Endodermal cell (in vitro differentiated cells): ENCODE measurements at regions not wholly inside any gene's neighbourhood (a gene's known extent, or its start where the extent isn't known, plus 50 kb on each side); places are given as distances from the start of the nearest gene placed in this dataset.

Source experiments
- DNase-seq: peaks from one replicate; pipeline ENCODE4 v3.0.0-alpha.2; 2017
- H3K27ac ChIP-seq: 2 replicates; pipeline ENCODE4 v1.5.1; 2013; ENCODE audit warnings: mild to moderate bottlenecking, low read depth, low read length, moderate library complexity
- H3K27me3 ChIP-seq: 2 replicates; pipeline ENCODE4 v1.6.1; 2013; ENCODE audit warnings: mild to moderate bottlenecking, low read length, moderate library complexity; ENCODE audit not compliant: insufficient read depth, control insufficient read depth, poor library complexity, severe bottlenecking
- H3K36me3 ChIP-seq: 2 replicates; pipeline ENCODE4 v1.7.0; 2013; ENCODE audit warnings: mild to moderate bottlenecking, low read length, moderate library complexity; ENCODE audit not compliant: control insufficient read depth, insufficient read depth
- H3K4me1 ChIP-seq: one replicate; pipeline ENCODE4 v1.7.0; 2013; ENCODE audit warnings: low read length; ENCODE audit not compliant: control insufficient read depth, insufficient read depth
- H3K4me3 ChIP-seq: 2 replicates; pipeline ENCODE4 v1.5.1; 2013; ENCODE audit warnings: mild to moderate bottlenecking, low read length, moderate library complexity
- H3K9ac ChIP-seq: 2 replicates; pipeline ENCODE4 v1.6.1; 2013; ENCODE audit warnings: mild to moderate bottlenecking, low read length, moderate library complexity; ENCODE audit not compliant: poor library complexity, severe bottlenecking; ENCODE audit errors: extremely low read depth
- H3K9me3 ChIP-seq: 2 replicates; pipeline ENCODE4 v1.6.1; 2013; ENCODE audit warnings: mild to moderate bottlenecking, low read length, moderate library complexity; ENCODE audit not compliant: control insufficient read depth
- H3K27ac Mint-ChIP-seq: 2 replicates; pipeline ENCODE4 v1.8.0; 2020; ENCODE audit warnings: mixed read lengths
- H3K27me3 Mint-ChIP-seq: 2 replicates; pipeline ENCODE4 v1.8.0; 2021; ENCODE audit warnings: mild to moderate bottlenecking, mixed read lengths; ENCODE audit not compliant: insufficient read depth
- H3K36me3 Mint-ChIP-seq: 2 replicates; pipeline ENCODE4 v1.8.0; 2020; ENCODE audit warnings: low read depth, mixed read lengths
- H3K4me1 Mint-ChIP-seq: 2 replicates; pipeline ENCODE4 v1.8.0; 2020; ENCODE audit warnings: mixed read lengths
- H3K4me3 Mint-ChIP-seq: 2 replicates; pipeline ENCODE4 v1.8.0; 2020; ENCODE audit warnings: mild to moderate bottlenecking, moderate library complexity, mixed read lengths
- H3K9me3 Mint-ChIP-seq: 2 replicates; pipeline ENCODE4 v1.8.0; 2020; ENCODE audit warnings: mild to moderate bottlenecking, mixed read lengths
- CTCF ChIP-seq: fragments of 200-600 bp; sonication (generic); conservative IDR thresholded peaks from 2 replicates; pipeline ENCODE4 v1.5.0; 2021; ENCODE audit warnings: antibody characterized with exemption, mild to moderate bottlenecking
- WGBS, 2 experiments: methylation state at CpG; one replicate each; pipeline versions ENCODE4 v1.1.5 to v1.1.7; 2013; ENCODE audit warnings: missing lambda C conversion rate in 2 of 2, mixed read lengths in 1 of 2; ENCODE audit not compliant: insufficient coverage in 1 of 2, insufficient read length in 1 of 2; 5-methylcytosine and 5-hydroxymethylcytosine counted together

- H3K27me3 ChIP-seq, result no peaks in the 10 kb centered on the region
- H3K4me3 ChIP-seq, result no peak overlapping the region
- Mint-ChIP-seq H3K36me3 (peaks cover 14% of the 10 kb centered on the region), H3K9me3 (peaks cover 26% of the 10 kb centered on the region), H3K4me1 (peaks cover 2% of the 10 kb centered on the region), H3K27ac (no peak overlapping the region), H3K4me3 (no peak overlapping the region), H3K27me3 (no peaks in the 10 kb centered on the region)
- H3K9me3 ChIP-seq, result peaks cover 25% of the 10 kb centered on the region
- WGBS, 2 experiments, result 100% methylated on average over 1 of the region's 2 CpGs; no CpG with 5 or more reads in 1 of the 2 experiments
- H3K9ac ChIP-seq, result no peak overlapping the region
- H3K27ac ChIP-seq, result no peak overlapping the region
- H3K4me1 ChIP-seq, result no peaks in the 10 kb centered on the region
- no peak for TF ChIP-seq CTCF
- no peak for DNase-seq
- H3K36me3 ChIP-seq, result peaks cover 5% of the 10 kb centered on the region
These were observed 104.0 kb upstream of the POU5F2 start for GRCh38 chr5:93845376-93845775.

DNA sequence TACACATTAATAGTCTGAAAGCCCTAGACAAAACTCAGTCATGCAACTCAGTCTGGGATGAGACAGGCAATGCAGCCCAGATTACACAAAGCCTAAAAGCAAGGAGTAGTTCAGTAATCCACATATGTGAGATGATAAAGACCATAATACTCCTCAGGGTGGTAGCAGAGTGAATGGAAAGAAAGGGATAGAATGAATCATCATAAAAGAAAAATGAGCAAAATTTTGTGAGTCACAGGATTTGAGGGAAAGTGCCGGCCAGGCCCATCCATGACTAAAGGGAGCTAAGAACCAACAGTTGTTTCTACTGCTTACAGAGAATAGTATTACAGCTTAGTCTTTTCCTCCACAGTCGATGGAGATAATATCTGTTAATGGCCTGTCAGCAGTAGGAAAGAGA, 90.0 kb upstream of the POU5F2 start:
- Mint-ChIP-seq H3K36me3 (peaks cover 8% of the 10 kb centered on the region), H3K27ac (no peak overlapping the region), H3K4me1 (no peaks in the 10 kb centered on the region), H3K9me3 (peaks cover 17% of the 10 kb centered on the region), H3K27me3 (no peaks in the 10 kb centered on the region), H3K4me3 (no peak overlapping the region)
- no peak overlapping the region for H3K4me3 ChIP-seq
- WGBS, 2 experiments, result 90 to 100% methylated on average over 1 to 2 of the region's 2 CpGs
- no peak overlapping the region for H3K27ac ChIP-seq
- H3K9me3 ChIP-seq, result no peaks in the 10 kb centered on the region
- H3K9ac ChIP-seq, result no peak overlapping the region
- DNase-seq, result no peak
- no peaks in the 10 kb centered on the region for H3K4me1 ChIP-seq
- H3K36me3 ChIP-seq, result no peaks in the 10 kb centered on the region
- no peaks in the 10 kb centered on the region for H3K27me3 ChIP-seq
- TF ChIP-seq CTCF, result no peak

- Histone ChIP-seq H3K27me3 (no peaks in the 10 kb centered on the region), H3K9ac (no peak overlapping the region), H3K36me3 (no peaks in the 10 kb centered on the region), H3K27ac (no peak overlapping the region), H3K9me3 (no peaks in the 10 kb centered on the region), H3K4me1 (no peaks in the 10 kb centered on the region), H3K4me3 (no peak overlapping the region)
- 94 to 100% methylated on average over 1 to 5 of the region's 5 CpGs for WGBS, 2 experiments
- TF ChIP-seq CTCF, result no peak
- Mint-ChIP-seq H3K36me3 (peaks cover 8% of the 10 kb centered on the region), H3K27me3 (no peaks in the 10 kb centered on the region), H3K4me3 (no peak overlapping the region), H3K9me3 (peaks cover 19% of the 10 kb centered on the region), H3K4me1 (no peaks in the 10 kb centered on the region), H3K27ac (no peak overlapping the region)
- DNase-seq, result no peak
These were observed 89.5 kb upstream of the POU5F2 start for GRCh38 chr5:93830893-93831292.
